Fibroblast of lung (primary cell): ENCODE measurements at regions not wholly inside any gene's neighbourhood (a gene's known extent, or its start where the extent isn't known, plus 50 kb on each side); places are given as distances from the start of the nearest gene placed in this dataset.

Experiments used
- DNase-seq, 2 donors: peaks; one replicate each; pipeline versions ENCODE4 v3.0.0 to v3.0.0-alpha.2; 2010; ENCODE audit warnings: low read depth in 2 of 2
- H2AFZ ChIP-seq: 2 replicates; pipeline ENCODE4 v1.5.1; 2012; ENCODE audit warnings: low read length, control low read depth, inconsistent platforms
- H3K27ac ChIP-seq: 2 replicates; pipeline ENCODE4 v1.5.1; 2011; ENCODE audit warnings: low read length, control low read depth; ENCODE audit not compliant: insufficient read depth
- H3K27me3 ChIP-seq: 2 replicates; pipeline ENCODE4 v1.5.1; 2011; ENCODE audit warnings: mild to moderate bottlenecking, low read length; ENCODE audit not compliant: control insufficient read depth, insufficient read depth
- H3K36me3 ChIP-seq: 2 replicates; pipeline ENCODE4 v1.5.1; 2011; ENCODE audit warnings: low read length; ENCODE audit not compliant: control insufficient read depth, insufficient read depth
- H3K4me1 ChIP-seq: 2 replicates; pipeline ENCODE4 v1.5.1; 2011; ENCODE audit warnings: low read length; ENCODE audit not compliant: control insufficient read depth, insufficient read depth; ENCODE audit errors: extremely low read depth
- H3K4me2 ChIP-seq: 2 replicates; pipeline ENCODE4 v1.5.1; 2011; ENCODE audit warnings: low read length, control low read depth; ENCODE audit not compliant: insufficient read depth; ENCODE audit errors: extremely low read depth
- H3K4me3 ChIP-seq, 4 experiments: fragments of 200-600 bp in 1 of 4; sonication (generic) in 1 of 4; replicated peaks in 1 of 4; 2 replicates each; pipeline ENCODE4 v1.5.1; 2011 to 2016; ENCODE audit warnings: low read length in 4 of 4, low read depth in 3 of 4, mild to moderate bottlenecking in 3 of 4, control low read depth in 2 of 4, inconsistent platforms in 1 of 4, mixed read lengths in 1 of 4; ENCODE audit not compliant: insufficient read depth in 1 of 4; ENCODE audit errors: control extremely low read depth in 1 of 4
- H3K79me2 ChIP-seq: 2 replicates; pipeline ENCODE4 v1.5.1; 2012; ENCODE audit warnings: mild to moderate bottlenecking, low read length, inconsistent platforms; ENCODE audit not compliant: control insufficient read depth, insufficient read depth
- H3K9ac ChIP-seq: 2 replicates; pipeline ENCODE4 v1.5.1; 2011; ENCODE audit warnings: mild to moderate bottlenecking, low read length, control low read depth; ENCODE audit not compliant: insufficient read depth
- H3K9me3 ChIP-seq: 2 replicates; pipeline ENCODE4 v1.5.1; 2012; ENCODE audit warnings: low read depth, low read length; ENCODE audit not compliant: control insufficient read depth, insufficient read depth
- H4K20me1 ChIP-seq: 2 replicates; pipeline ENCODE4 v1.5.1; 2011; ENCODE audit warnings: low read length; ENCODE audit not compliant: control insufficient read depth, insufficient read depth; ENCODE audit errors: extremely low read depth
- CTCF ChIP-seq, 2 donors: IDR thresholded peaks in 1 of 2; conservative IDR thresholded peaks in 1 of 2; 1 replicate in 1 of 2; 2 replicates in 1 of 2; pipeline ENCODE4 v1.5.1; 2011 to 2012; ENCODE audit warnings: low read length in 2 of 2, control low read depth in 1 of 2, inconsistent platforms in 1 of 2, low read depth in 1 of 2, mild to moderate bottlenecking in 1 of 2
- EZH2 ChIP-seq: IDR thresholded peaks from 2 replicates; pipeline ENCODE4 v1.5.1; 2012; ENCODE audit warnings: low read length, control low read depth, mild to moderate bottlenecking; ENCODE audit errors: missing control alignments

- no peak for DNase-seq
- Histone ChIP-seq H3K4me2 (no peak overlapping the region), H3K36me3 (no peaks in the 10 kb centered on the region), H3K27me3 (no peaks in the 10 kb centered on the region), H3K9ac (no peak overlapping the region), H3K79me2 (no peaks in the 10 kb centered on the region), H2AFZ (no peak overlapping the region), H3K27ac (no peak overlapping the region), H3K9me3 (no peaks in the 10 kb centered on the region), H3K4me3 (no peak overlapping the region), H3K4me1 (peaks cover 3% of the 10 kb centered on the region), H4K20me1 (no peaks in the 10 kb centered on the region)
- no peak for TF ChIP-seq EZH2
- TF ChIP-seq CTCF (conservative IDR thresholded peaks at IDR 0.05 in 1 of 2, IDR thresholded peaks at IDR 0.05 in 1 of 2; ENCODE audit: low read depth in 1 of 2, low read length in 2 of 2) = no peak
These were observed 285.2 kb downstream of the PTGER3 start for GRCh38 chr1:70762386-70762785.

GRCh38 chr1:70764747-70765146 lies 282.9 kb downstream of the PTGER3 start:
- no peak for TF ChIP-seq EZH2
- no peak for TF ChIP-seq CTCF (conservative IDR thresholded peaks at IDR 0.05 in 1 of 2, IDR thresholded peaks at IDR 0.05 in 1 of 2; ENCODE audit: low read depth in 1 of 2, low read length in 2 of 2)
- H3K9me3 ChIP-seq = no peaks in the 10 kb centered on the region
- H3K9ac ChIP-seq = no peak overlapping the region
- DNase-seq = peak in 1 of 2 donors; percentile 24
- H3K79me2 ChIP-seq = no peaks in the 10 kb centered on the region
- H3K36me3 ChIP-seq = no peaks in the 10 kb centered on the region
- H3K27me3 ChIP-seq = no peaks in the 10 kb centered on the region
- H3K4me2 ChIP-seq = no peak overlapping the region
- H3K27ac ChIP-seq = no peak overlapping the region
- no peak overlapping the region for H3K4me3 ChIP-seq
- H3K4me1 ChIP-seq = peaks cover 3% of the 10 kb centered on the region
- no peaks in the 10 kb centered on the region for H4K20me1 ChIP-seq
- no peak overlapping the region for H2AFZ ChIP-seq

- H3K36me3 ChIP-seq = no peaks in the 10 kb centered on the region
- H3K4me3 ChIP-seq = no peak overlapping the region
- no peak for TF ChIP-seq CTCF (conservative IDR thresholded peaks at IDR 0.05 in 1 of 2, IDR thresholded peaks at IDR 0.05 in 1 of 2; ENCODE audit: low read depth in 1 of 2, low read length in 2 of 2)
- TF ChIP-seq EZH2 = no peak
- H3K9ac ChIP-seq = no peak overlapping the region
- no peak overlapping the region for H3K27ac ChIP-seq
- DNase-seq = peak in 1 of 2 donors; percentile 43
- no peaks in the 10 kb centered on the region for H4K20me1 ChIP-seq
- no peak overlapping the region for H3K4me2 ChIP-seq
- no peak overlapping the region for H2AFZ ChIP-seq
- no peaks in the 10 kb centered on the region for H3K79me2 ChIP-seq
- H3K4me1 ChIP-seq = peaks cover 3% of the 10 kb centered on the region
- H3K27me3 ChIP-seq = no peaks in the 10 kb centered on the region
- H3K9me3 ChIP-seq = no peaks in the 10 kb centered on the region
These were observed 280.2 kb downstream of the PTGER3 start for GRCh38 chr1:70767377-70767776.
